ENCODE measurements at regions not wholly inside any gene's neighbourhood (a gene's known extent, or its start where the extent isn't known, plus 50 kb on each side); places are given as distances from the start of the nearest gene placed in this dataset.

DNA sequence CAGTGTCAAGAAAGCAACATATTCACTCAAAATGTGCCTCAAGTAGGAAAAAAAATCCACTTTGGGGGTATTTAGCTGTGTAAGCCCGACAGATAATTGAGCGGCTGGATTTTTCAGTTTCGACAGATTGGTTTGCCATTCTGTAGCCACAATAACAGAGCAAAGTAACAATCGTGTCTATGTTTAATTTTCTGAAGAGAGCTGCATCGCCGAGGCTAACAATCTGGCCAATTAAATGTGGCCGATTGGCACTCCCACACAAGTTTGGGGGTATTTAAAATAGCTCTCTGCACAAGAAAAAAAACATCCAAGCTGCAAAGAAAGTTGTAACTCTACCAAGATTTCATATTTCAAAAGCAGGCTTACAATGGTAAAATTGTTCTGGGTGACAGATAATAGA, 99.7 kb upstream of the CDH13 start:
- DNase-seq (ENCODE audit: low read depth in 1 of 2, low spot score in 1 of 2): no peak
- no peak for TF ChIP-seq CTCF (IDR thresholded peaks at IDR 0.05; ENCODE audit: low read depth, low read length)
- Histone ChIP-seq H3K27ac (no peak overlapping the region), H3K27me3 (no peaks in the 10 kb centered on the region), H3K4me3 (no peak overlapping the region), H3K9me3 (ENCODE audit: low read depth) (no peaks in the 10 kb centered on the region), H3K36me3 (no peaks in the 10 kb centered on the region), H3K4me1 (ENCODE audit: low read depth) (no peaks in the 10 kb centered on the region)

DNA sequence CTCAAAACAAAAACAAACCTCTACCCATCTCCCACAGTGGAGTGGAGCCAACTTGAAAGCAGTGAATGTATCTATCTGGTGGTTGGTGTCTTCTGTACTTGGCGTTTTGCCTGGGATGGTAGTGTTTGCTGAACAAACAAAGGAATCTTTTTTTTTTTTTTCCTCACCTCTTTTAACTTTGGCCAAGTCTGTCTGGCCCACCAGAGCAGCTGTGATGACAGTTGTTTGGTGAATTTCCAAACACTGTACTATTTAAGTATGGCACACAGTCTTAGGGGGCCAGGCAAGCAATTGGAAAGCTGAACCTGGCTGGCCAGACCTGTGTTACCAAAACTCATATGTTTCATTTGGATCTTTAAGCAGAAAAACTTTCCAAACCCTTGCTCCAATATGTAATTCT, 101.8 kb upstream of the CDH13 start:
- no peak for TF ChIP-seq CTCF (IDR thresholded peaks at IDR 0.05; ENCODE audit: low read depth, low read length)
- Histone ChIP-seq H3K27me3 (no peaks in the 10 kb centered on the region), H3K4me1 (ENCODE audit: low read depth) (no peaks in the 10 kb centered on the region), H3K36me3 (no peaks in the 10 kb centered on the region), H3K4me3 (no peak overlapping the region), H3K9me3 (ENCODE audit: low read depth) (no peaks in the 10 kb centered on the region), H3K27ac (no peak overlapping the region)
- DNase-seq (ENCODE audit: low read depth in 1 of 2, low spot score in 1 of 2): no peak

DNA sequence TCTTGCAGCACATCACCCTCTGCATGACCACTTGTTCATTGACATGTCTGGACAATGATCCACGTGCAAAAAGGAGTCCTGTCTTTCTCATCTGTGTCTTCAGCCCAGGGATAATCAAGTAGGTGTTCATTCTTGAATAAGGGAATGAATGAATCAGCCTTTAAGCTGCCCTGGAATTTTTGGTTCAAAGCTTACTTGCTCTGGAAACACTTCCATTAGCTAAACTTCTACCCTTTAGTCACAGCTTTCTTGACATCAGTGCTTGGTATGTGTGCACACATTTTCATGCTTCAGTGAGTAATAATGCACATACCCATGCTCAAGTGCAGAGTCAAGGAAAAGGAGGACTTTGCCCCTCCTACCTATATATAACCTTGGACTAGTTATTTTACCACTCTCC, 103.0 kb upstream of the CDH13 start:
- no peaks in the 10 kb centered on the region for H3K4me1 ChIP-seq (ENCODE audit: low read depth)
- no peak overlapping the region for H3K4me3 ChIP-seq
- H3K27me3 ChIP-seq: no peaks in the 10 kb centered on the region
- no peaks in the 10 kb centered on the region for H3K36me3 ChIP-seq
- DNase-seq (ENCODE audit: low read depth in 1 of 2, low spot score in 1 of 2): no peak
- no peak for TF ChIP-seq CTCF (IDR thresholded peaks at IDR 0.05; ENCODE audit: low read depth, low read length)
- no peak overlapping the region for H3K27ac ChIP-seq
- H3K9me3 ChIP-seq (ENCODE audit: low read depth): no peaks in the 10 kb centered on the region

- no peaks in the 10 kb centered on the region for H3K36me3 ChIP-seq
- no peak for DNase-seq (ENCODE audit: low read depth in 1 of 2, low spot score in 1 of 2)
- H3K4me1 ChIP-seq (ENCODE audit: low read depth): no peaks in the 10 kb centered on the region
- no peaks in the 10 kb centered on the region for H3K27me3 ChIP-seq
- no peak for TF ChIP-seq CTCF (IDR thresholded peaks at IDR 0.05; ENCODE audit: low read depth, low read length)
- no peak overlapping the region for H3K27ac ChIP-seq
- no peak overlapping the region for H3K4me3 ChIP-seq
- H3K9me3 ChIP-seq (ENCODE audit: low read depth): no peaks in the 10 kb centered on the region
Observed at GRCh38 chr16:82522026-82522425, 104.7 kb upstream of the CDH13 start.

GRCh38 chr16:82518811-82519210, 108.0 kb upstream of the CDH13 start:
- H3K27ac ChIP-seq: no peak overlapping the region
- H3K36me3 ChIP-seq: no peaks in the 10 kb centered on the region
- H3K4me3 ChIP-seq: no peak overlapping the region
- no peak for DNase-seq (ENCODE audit: low read depth in 1 of 2, low spot score in 1 of 2)
- no peaks in the 10 kb centered on the region for H3K9me3 ChIP-seq (ENCODE audit: low read depth)
- TF ChIP-seq CTCF (IDR thresholded peaks at IDR 0.05; ENCODE audit: low read depth, low read length): no peak
- no peaks in the 10 kb centered on the region for H3K4me1 ChIP-seq (ENCODE audit: low read depth)
- H3K27me3 ChIP-seq: no peaks in the 10 kb centered on the region

GRCh38 chr16:82514262-82514661, 112.5 kb upstream of the CDH13 start:
- no peaks in the 10 kb centered on the region for H3K36me3 ChIP-seq
- no peaks in the 10 kb centered on the region for H3K4me1 ChIP-seq (ENCODE audit: low read depth)
- H3K9me3 ChIP-seq (ENCODE audit: low read depth): no peaks in the 10 kb centered on the region
- no peak for TF ChIP-seq CTCF (IDR thresholded peaks at IDR 0.05; ENCODE audit: low read depth, low read length)
- no peak for DNase-seq (ENCODE audit: low read depth in 1 of 2, low spot score in 1 of 2)
- H3K27ac ChIP-seq: no peak overlapping the region
- H3K27me3 ChIP-seq: no peaks in the 10 kb centered on the region
- H3K4me3 ChIP-seq: no peak overlapping the region
